NCI-H2196 (cell line): ENCODE measurements at regions not wholly inside any gene's neighbourhood (a gene's known extent, or its start where the extent isn't known, plus 50 kb on each side); places are given as distances from the start of the nearest gene placed in this dataset.
A peak's percentile ranks its signal among the peaks of the same experiment; 100 is the strongest.

Experiments
- DNase-seq: peaks from one replicate; lab custom pipeline; 2025; ENCODE audit not compliant: unreplicated experiment; lab: John Stamatoyannopoulos, UW

DNA sequence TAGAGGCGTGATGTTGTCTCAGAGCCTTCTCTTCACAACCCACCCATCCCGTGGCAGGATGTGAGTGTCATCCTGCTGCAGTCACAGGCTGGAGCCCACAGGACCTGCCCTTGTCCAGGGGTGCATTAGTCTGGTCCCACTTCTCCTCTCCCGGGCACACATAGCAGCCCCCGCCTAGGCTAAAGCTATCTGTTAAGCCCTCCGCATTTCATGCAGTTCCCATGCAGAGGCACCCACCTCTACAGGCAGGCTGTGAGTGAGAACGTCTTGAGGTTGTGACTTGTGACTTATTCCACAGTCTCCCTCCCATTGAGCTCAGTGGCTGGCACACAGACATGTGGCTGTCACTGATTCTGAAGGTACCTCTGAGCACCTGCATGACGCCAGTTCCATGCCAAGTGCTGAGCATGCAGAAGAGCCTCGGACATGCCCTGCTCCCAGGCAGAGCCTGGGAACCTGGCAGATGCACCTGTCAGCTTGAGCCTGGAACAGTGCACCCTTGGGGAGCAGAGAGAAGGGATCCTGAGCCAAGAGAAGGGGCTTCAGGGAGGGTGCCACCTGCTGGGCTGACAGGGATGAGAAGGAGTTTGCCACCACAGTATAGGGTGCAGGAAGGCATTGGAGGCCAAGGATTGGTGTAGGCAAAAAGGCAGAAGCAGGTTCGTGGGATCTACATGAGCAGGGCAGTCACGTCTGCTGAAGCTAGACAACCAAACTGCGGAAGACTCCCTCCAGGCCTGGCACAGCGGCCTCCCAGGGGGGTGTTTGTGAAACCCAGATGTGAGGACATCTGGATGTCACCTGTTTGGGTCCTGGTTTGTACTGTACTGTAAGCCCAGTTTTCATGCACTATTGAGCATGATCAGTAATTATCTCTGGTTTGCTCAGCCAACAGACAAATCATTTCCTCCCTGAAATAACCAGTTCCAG, 213.6 kb downstream of the GLI2 start:
- DNase-seq = peak; percentile 29

DNA sequence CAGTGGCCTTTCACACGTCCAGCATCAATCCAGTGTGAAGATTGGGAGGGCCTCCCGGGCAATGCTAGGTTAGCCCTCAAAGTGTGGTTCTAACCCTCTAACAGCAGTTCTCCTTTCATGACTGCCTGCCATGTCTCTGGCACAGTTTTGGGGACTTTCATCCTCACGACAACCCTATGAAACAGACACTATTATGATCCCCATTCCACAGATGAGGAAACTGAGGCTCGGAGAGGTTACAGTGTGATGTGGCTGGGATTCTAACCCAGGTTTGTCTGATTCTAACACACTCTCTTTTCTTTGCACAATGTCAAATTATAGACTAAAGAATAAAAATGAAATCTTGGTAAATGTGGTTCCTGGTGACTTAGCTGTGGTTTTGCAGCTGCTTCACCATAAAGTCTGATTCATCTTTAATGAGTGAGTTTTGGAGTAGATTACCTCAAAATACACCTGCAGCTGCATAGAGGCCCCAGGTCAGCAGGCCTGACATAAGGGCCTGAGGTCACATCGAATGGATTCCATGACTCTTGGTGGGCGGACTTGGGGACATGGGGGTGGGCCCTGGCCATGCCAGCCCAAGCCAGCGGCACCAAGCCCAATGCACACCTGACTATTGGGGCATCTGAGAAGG, 214.4 kb downstream of the GLI2 start:
- no peak for DNase-seq

DNA sequence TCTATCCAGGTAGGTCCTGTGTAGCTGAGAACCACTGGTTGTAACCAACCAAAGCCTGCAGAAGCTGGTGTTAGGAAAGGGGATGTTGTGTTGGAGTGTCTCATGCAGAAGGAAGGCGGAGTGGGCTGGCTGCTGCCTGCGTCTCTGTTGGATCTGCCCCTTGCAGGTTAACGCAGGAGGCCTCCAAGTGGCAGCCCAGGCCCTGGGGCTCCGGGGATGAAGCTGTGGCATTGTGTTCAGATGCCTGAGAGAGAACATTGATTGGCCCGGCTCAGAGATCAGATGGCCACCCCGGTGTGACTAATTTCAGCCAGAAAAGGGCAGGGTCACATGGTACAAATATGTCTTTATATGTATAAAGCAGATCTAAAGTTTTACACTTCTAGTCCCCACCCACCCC, 216.0 kb downstream of the GLI2 start:
- DNase-seq = no peak

DNA sequence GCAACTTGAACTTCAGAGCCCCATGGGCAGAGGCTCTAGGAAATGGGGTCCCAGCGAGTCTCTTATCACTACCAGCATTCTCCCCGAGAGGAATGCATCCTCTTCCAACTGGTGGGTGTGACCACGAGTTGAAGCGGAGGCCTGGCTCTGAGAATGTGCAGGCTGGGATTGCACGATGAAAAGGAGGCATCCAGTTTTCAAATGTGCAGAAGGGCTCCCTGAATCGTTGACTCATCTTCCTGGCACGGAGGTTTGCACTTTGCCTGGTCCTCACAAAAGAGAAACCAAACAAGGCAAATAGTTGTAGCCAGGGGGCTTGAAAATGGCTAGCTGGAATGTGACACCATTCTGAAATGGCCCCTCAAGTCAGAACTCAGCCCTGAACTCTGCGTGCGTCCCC, 216.7 kb downstream of the GLI2 start:
- no peak for DNase-seq

DNA sequence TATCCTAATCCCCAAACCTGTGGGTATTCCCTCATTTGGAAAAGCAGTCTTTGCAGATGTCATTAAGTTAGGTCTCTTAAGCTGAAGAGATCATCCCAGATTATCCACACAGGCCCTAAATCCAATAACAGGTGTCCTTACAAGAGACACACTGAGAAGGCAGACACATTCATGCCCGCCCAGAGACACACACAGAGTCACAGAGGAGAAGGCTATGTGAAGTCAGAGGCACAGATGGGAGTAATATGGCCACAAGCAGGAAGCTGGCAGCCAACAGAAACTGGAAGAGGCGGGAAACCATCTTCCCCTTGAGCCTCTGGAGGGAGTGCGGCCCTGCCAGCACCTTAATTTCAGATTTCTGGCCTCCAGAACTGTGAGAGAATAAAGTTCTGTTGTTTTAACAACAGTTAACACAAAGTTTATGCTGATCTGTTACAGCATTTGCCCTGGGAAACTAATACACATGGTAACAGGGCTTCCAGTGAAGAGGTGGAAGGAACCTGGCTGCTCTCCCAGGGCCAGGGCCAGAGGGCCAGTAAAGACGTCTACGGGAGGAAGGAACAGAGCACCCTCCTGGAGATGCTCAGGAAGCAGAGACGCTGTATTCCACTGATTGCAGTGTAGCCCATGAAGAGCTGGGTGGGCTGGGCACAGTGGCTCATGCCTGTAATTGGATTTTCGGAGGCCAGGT, 217.5 kb downstream of the GLI2 start:
- no peak for DNase-seq

DNA sequence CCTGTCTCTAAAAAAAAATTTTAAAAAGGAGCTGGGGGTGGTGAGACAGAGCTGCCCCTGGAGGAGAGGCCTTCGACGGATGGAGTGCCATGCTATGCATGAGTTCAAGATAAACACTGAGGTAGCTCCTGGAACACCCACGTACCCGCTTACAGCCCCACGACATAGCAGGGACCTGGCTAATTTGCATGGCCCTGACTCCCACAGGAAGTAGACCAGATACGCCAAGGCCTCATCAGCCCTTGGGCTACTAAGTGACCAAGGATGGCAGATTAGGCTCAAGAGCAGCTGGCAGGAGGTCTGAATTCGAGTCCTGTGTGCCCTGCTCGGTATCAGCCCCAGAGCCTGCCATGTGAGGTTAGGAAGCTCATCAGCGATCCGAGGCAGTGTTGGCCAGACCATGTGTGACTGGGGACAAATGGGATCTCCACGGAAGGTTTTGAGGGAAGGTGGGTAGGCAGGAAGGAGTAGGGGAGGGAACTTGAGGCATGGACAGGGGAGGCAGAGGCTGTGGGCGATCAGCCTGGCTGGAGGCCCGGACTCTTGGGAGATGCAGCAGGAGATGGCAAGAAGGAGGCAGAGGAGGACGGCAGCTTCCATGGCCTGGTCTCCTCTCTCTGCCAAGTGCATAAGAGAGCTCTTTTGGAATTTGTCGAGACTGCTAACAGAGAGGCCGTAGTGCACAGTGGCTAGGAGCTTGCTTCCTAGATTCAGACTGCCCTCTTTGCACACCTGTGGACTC, 218.3 kb downstream of the GLI2 start:
- DNase-seq = no peak

DNA sequence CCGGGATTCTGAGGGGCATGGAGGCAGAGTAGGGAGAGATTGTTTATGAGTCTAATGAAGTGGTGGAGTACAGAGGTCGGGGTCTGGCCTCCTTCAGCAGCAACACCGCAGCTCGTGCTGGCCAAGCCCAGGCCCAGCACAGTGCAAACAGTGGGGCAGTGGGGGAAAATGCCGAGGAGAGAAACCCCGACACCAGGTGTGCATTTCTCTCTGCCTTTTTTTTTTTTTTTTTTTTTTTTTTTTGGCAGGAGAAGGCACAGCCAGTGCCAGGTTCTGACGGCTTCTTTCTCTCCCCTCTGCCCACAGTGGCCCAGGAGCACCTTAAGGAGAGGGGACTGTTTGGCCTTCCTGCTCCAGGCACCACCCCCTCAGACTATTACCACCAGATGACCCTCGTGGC, 219.3 kb downstream of the GLI2 start:
- DNase-seq = no peak

DNA sequence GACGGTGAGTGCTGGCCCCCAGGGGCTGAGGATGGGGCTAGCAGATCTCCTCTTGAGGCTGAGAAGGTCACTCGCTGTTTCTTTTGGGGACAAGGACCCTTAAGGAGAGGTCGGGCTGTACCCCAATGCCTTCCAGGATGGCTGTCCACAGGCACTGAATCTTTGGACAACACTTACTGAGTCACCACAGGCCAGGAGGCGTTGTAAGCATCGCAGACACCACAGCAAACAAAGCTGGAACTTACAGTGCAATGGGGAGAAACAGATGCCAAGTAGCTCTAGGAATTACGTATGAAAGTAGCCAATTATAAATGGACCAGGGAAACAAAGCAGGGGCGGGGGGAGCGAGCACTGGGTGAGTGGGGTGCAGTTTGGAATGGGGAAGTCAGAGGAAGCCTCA, 219.8 kb downstream of the GLI2 start:
- no peak for DNase-seq

DNA sequence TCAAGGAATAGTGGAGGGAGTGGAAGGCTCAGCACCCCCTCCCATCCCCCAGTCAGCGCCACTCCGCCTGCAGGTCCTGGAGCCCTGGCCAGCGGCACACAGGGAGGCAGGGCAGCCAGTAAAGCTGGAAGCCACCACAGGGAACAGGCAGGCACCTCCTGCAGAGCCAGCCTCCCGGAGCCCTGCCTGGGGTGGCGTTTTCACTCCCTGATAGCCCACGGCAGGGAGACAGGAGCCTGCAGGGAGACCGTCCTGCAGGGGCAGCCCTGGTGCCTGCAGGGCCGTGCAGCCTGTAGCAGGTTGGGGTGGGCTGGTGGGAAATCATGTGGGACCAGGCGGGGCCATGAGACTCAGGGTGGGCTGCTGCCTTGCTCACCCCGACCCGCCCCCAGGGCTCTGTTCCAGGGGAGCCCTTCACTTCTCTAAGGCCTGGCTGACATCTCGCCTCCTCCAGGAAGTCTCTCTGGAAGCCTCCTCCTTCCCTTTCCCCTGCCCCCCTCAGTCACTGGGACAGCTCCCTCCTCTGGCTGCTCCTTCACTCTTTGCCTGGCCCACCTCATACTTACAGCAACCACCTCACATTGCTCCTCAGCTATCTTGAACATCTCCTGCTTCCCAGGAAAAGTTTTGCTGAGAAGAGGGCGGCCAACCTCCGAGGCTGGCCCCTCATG, 221.0 kb downstream of the GLI2 start:
- no peak for DNase-seq

DNA sequence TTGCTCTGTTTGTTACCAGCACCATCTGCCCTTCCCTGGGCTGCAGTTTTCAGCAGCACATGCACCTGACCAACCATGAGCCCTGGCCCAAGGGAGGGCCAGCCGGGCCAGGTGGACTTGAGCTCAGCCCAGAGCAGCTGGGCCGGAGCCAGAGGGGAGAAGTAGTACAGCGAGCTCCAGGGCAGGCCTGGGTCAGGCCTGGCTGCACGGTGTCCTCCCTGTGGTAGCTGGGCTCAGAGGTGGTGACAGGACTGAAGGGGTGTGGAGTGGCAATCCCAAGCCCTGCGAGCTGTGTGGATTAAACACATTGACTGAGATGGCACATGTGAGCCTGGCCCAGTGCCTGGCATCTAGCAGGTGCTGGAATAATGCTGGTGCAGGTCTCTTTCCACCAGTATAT, 222.2 kb downstream of the GLI2 start:
- DNase-seq = no peak

DNA sequence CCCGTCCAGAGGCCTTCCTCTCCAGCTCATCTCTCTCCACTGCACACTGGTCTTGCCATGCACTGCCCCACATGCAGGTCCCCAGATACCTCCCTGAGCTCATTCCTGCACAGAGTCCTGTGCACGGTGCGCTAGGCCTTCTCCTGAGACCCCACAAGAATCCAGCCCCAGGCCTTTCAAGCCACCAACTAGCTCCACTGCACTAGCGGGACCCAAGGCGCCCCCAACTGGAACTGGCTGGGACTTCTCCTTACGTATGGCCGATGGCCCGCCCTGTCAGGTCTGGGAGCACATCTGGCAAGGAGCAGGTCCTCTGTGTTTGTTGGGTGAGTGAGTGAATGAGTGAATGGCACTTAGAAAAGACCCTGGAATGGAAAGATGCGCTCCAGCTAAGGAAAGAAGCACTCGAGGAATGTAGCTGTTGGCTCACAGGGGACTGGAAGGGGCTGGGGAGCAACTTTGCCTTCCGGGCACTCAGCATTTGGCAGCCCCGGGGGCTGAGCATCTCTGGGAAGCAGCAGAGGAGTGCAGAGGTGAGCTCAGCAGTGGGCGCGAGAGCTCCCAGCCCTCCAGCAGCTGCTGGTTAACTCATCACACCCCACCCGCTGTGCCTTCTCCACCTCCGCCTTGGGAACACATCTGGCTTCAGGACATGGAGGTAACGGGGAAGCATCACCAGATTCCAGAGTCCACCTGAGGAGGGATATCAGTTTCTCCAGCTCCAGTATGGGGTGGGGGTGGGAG, 223.1 kb downstream of the GLI2 start:
- DNase-seq = no peak

DNA sequence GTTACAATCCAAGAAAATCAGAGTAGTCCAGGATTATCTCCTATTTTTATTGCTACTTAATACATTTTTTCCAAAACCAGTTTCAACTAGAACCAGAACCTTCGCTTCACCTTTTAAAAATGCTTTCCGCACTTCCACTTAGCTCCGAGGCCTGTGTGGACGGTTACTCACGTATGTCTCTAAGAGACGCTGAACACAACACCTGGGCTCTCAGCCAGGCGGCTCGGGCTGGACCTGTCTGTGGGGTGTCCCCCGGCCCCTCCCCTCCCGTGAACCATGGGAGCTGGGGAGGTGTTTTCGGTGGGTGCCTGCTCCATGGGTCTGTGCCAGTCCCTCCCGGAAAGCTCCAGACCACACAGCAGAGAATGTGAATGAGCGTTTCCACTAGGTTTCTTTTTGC, 223.8 kb downstream of the GLI2 start:
- DNase-seq = no peak

DNA sequence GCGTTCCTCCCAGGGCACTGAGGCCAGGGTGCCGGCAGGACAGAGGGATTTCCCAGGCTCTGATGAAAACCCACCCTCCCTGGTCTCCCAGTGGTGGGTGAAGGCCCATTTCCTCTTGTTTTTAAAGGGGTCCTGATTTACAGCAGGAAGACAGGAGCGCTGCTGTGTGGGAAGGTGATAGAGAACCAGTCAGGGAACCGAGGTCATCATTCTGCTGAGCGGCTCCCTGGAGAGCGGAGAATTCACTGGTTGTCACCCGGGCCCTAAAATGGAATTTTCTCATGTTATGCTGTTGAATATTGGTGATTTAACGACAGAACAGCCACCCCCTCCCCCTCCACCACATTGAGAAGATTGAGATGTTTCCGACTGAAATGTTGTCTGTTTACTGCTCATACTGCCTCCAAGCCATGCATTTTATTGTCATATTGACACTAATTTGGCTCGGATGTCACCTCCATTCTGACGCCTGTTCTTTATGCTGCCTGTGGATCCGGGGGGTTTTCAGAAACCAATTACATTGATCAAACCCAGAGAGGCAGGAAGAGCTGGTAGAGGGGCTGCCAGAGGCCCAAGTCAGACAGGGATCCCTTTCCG, 225.2 kb downstream of the GLI2 start:
- DNase-seq = no peak

DNA sequence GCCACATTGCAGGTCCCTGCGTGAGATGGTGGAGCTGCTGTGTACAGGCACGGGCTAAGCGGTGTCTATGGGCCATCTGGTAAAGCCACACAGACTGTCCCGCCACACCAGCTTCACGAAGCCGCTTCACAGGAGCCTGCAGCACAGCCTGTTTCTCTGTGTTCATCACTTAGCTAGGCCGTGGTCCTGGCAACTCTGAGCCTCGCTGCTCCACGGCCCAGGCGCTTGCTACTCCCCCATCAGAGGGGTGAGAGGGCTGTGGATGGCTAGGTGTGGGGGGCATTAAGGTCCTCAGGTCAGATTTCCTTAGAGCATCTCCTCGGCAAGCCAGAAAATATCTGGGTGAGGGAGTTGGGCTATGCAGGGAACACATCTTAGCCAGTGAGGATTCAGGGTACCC, 225.7 kb downstream of the GLI2 start:
- no peak for DNase-seq

DNA sequence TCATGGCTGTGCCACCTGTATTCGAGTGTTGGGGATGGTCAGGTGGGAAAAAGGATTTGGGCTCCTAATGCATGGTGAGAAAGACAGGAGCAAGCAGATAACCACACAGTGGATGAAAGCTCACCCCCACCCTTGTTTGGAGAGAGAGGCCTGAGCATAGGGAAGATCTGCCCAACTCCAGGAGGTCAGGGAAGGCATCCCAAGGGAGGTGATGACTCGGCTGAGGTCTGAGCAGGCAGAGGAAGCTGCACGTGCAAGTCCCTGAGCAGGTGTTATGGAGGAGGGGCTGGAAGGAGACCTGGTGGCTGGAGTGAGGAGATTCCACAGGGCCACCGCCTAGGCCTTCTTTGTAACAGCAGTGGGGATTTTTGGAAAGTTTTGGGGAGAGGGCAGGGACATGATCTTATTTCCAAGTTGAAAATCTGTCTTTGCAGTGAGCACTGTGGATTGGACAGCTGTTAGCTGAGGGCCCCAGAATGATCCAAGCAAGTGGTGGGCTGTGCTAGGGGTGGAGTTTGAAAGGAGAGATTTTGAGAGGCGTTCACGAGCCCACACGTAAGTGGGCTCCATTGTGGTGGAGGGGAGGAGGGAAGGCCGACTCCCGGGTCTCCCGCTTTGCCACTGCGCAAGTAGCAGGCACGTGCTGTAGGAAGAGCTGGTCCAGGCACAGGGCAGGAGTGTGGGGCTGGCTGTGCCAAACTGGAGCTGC, 228.5 kb downstream of the GLI2 start:
- DNase-seq = no peak

DNA sequence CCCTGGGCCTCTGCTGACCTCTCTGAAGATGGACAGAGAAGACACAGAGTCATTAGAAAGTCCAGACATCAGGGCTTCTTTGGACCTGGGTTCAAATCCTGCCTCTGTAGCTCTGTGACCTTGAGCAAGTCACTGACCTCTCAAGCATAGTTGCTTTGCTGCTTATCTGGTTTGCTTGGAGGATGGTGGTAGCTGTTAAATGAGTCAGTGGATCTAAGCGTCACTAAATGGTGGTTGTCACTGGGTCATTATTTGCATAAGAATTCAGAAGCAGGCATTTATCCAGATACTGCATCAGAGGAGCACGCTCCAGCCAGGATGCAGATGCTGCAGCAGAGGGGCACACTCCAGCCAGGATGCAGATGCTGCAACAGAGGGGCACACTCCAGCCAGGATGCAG, 229.2 kb downstream of the GLI2 start:
- no peak for DNase-seq

DNA sequence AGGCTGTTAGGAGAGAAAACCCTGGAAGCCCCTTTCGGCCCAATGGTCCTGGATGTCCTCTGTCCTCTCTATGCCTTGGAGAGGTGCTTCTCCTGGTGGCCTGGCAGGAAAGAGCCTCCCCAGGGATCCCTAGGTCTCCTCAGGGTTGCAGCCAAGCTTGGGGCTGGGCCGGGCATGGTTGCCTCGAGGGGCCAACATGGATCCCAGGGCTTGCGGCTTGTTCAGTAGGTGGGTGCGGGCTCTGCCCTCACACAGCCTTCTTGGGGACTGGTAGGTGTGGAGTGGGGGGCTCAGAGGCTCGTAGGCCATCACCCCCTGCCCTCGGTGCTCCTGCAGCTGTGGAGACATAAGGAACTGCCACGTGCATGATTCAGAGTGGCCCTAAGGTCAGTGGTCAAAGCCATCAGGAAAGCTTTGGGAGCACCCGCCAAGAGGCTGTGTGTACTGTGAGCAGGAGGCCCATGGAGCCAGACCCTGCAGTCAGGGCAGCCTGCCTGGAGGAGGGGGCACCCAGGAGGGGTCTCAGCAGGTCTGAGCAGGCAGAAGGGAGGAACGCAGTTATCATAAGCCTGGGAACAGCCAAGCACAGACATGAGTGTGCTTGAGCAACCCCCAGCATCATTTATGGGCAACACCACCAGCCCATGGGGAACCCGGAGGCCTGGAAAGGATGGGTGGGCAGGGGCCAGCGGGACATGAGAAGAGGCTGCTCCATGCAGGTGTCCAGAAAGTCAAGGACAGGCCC, 231.0 kb downstream of the GLI2 start:
- no peak for DNase-seq

DNA sequence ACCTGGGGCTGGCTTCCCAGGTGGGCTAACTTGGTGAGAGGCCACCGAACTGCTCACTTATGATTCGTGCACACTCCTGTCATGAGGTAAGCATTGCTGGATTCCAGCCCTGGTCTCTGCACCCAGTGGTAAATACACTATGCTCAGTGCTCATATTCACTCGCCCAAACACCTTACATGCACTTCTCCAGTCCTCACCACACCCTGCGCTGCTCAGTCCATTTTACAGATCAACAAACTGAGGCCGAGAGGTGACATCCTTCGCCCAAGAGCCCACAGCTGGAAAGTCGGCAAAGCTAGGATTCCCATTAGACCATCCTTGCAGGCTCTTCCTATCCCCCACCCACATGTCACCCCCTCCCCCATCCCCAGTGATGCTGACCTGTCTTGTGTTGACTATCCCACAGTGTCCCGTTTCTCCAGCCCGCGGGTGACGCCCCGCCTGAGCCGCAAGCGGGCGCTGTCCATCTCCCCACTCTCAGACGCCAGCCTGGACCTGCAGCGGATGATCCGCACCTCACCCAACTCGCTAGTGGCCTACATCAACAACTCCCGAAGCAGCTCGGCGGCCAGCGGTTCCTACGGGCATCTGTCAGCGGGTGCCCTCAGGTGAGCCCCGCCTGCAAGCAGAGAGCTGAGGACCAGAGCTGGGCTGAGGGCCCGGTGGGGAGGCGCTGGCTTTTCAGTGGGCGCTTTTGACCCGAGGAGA, 232.8 kb downstream of the GLI2 start:
- DNase-seq = no peak
